HG03139 (cell line): ENCODE measurements at regions not wholly inside any gene's neighbourhood (a gene's known extent, or its start where the extent isn't known, plus 50 kb on each side); places are given as distances from the start of the nearest gene placed in this dataset.
"Not testable (repeated sequence)": the region's sequence is repeated elsewhere in the genome, so short reads cannot be mapped to it uniquely, and the experiment has no call there.

ENCODE experiments used
- ATAC-seq: cut with Tn5 transposase; IDR thresholded peaks from one replicate; pipeline ENCODE4 v1.9.1; 2021; ENCODE audit not compliant: unreplicated experiment

GRCh38 chr12:124373701-124374100 is 78.8 kb downstream of the RFLNA start:
- ATAC-seq, result not testable (repeated sequence)

GRCh38 chr12:124372831-124373230 is 77.9 kb downstream of the RFLNA start:
- ATAC-seq, result no peak

GRCh38 chr12:124371970-124372555 is 77.2 kb downstream of the RFLNA start:
- no peak for ATAC-seq

- ATAC-seq, result no peak
Measured at GRCh38 chr12:124371366-124371765, 76.5 kb downstream of the RFLNA start.

- ATAC-seq, result no peak
Measured at GRCh38 chr12:124370851-124371250, 76.0 kb downstream of the RFLNA start.

- ATAC-seq, result no peak
Measured at GRCh38 chr12:124370384-124370783, 75.5 kb downstream of the RFLNA start.

GRCh38 chr12:124369827-124370378 is 75.0 kb downstream of the RFLNA start:
- no peak for ATAC-seq

GRCh38 chr12:124369055-124369826 is 74.3 kb downstream of the RFLNA start:
- no peak for ATAC-seq

- no peak for ATAC-seq
Measured at GRCh38 chr12:124368421-124369032, 73.6 kb downstream of the RFLNA start.

GRCh38 chr12:124365726-124366430 is 71.0 kb downstream of the RFLNA start:
- no peak for ATAC-seq
